ENCODE measurements at regions not wholly inside any gene's neighbourhood (a gene's known extent, or its start where the extent isn't known, plus 50 kb on each side); places are given as distances from the start of the nearest gene placed in this dataset.

- TF ChIP-seq CTCF (IDR thresholded peaks at IDR 0.05) (no peak), POLR2A (IDR thresholded peaks at IDR 0.05) (no peak)
Observed at GRCh38 chr10:2745666-2746065, 321.7 kb upstream of the PFKP start.
